Raji (cell line): ENCODE measurements at regions not wholly inside any gene's neighbourhood (a gene's known extent, or its start where the extent isn't known, plus 50 kb on each side); places are given as distances from the start of the nearest gene placed in this dataset.

ENCODE experiments used
- POLR2A ChIP-seq: IDR thresholded peaks from 2 replicates; pipeline ENCODE4 v1.6.1; 2011; ENCODE audit warnings: low read depth, low read length, control low read depth; ENCODE audit not compliant: insufficient read depth

DNA sequence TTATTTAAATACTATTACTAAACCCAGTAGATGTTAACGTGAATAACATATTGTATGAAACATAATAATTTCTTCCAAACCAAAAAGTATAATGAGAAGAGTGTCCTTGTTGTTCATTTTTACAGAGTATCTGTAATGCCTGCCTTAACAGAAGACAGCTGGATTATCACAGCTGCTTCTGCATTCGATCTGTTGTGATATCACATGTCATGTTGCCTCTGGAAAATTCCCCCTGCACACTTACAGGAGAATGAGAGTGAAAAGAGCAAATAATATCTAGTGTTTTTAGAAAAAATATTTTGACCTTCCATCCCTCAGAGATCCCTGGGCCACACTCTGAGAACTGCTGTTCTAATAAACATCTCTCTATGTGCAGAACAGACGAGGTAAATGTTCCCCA lies 240.1 kb upstream of the NOCT start:
- TF ChIP-seq POLR2A: no peak

GRCh38 chr4:138774940-138775339 lies 240.6 kb upstream of the NOCT start:
- TF ChIP-seq POLR2A: no peak

DNA sequence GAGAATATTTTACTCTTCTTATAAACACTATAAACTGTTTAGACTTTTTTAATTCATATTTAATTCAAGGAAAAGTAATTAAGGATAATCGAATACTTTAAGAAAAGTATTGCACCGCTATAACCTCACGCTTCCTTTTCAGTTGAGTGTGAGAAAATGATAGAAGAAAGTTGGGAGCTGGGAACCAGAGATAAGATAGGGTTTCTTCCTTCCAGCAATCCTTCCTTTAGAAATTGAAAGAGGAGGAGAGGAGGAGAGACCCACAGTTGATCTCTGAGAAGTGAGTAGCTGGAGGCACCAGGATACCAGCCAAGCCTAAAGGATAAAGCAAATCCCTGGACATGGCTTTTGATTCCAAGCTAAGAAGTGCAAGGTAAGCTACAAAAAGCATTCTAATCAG lies 242.3 kb upstream of the NOCT start:
- TF ChIP-seq POLR2A: no peak

- no peak for TF ChIP-seq POLR2A
Measured at GRCh38 chr4:138772366-138772765, 243.2 kb upstream of the NOCT start.

GRCh38 chr4:138770818-138771217 lies 244.8 kb upstream of the NOCT start:
- no peak for TF ChIP-seq POLR2A

GRCh38 chr4:138766332-138766731 lies 249.2 kb upstream of the NOCT start:
- no peak for TF ChIP-seq POLR2A

DNA sequence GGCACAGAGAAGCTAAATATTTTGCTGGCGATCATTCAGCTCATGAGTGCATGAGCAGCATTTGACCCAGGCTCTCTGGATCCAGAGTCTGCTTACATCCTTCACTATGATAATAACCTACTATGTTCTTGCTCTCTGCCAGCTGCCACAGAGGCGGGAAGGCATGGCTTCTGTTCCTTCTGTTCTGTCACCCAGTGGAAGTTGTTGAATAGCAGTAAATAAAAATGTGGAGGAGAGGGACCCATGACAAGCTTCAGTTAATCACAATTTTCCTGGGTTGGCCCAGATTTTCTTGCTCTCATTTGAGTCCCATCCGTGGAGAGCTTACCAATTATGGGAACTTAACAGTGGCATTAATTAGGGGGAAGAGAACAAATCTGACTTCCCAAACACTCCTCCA lies 250.1 kb upstream of the NOCT start:
- TF ChIP-seq POLR2A: no peak

DNA sequence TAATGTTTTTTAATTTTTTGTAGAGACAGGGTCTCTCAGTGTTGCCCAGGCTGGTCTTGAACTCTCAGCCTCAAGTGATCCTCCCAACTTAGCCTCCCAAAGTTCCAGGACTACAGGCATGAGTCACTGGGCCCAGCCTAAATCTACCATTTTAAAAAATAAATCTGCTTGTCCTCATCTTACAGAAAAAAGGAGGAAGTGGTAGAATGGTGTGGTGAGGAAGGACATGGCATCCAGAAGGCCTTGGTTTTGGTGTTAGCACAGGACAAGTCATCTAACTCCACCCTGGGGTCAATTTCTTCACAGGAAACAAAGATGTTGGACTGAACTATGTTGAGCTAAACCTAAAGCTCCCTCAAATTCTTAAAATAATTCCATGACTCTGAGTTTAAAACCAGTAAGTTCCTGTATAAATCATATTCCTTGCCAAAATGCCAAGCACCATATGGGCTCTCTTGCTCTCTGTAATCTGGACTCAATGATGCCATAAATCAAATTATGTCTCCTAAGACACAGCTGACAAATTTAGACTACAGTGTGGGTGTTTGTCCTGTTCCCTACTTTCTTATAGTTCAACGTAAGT lies 253.9 kb upstream of the NOCT start:
- TF ChIP-seq POLR2A: no peak

GRCh38 chr4:138759554-138759902 lies 256.1 kb upstream of the NOCT start:
- no peak for TF ChIP-seq POLR2A

DNA sequence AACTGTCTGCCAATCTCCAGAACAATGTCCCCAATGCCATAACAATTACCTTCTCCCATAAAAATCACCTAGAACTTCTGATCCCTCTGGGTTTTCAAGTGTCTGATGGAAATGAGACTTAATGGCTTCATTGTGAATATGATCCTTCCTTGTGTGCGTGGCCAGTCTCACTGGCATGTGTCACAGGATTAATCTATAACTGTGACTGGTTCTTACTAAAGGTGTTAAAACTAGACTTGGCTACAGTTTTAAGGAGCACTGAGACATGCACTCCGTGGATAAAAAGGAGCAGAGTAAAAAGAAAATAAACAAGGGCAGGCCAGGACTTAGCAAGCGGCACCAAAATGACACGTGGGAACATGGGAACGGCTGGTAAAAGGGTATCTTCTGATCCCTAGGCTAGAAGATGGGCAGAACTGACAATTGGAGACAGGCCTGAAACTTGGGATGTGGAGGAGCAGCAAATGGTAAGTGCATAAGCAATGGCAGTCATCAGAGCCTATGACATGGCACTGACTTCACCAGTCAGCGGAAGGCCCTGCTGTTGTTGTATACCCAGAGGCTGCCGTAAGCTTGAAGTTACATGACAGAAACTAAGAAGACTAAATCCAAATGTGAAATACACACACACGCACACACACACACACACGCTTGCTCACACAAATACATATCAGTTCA lies 256.6 kb upstream of the NOCT start:
- no peak for TF ChIP-seq POLR2A

GRCh38 chr4:138758196-138758595 lies 257.4 kb upstream of the NOCT start:
- no peak for TF ChIP-seq POLR2A

DNA sequence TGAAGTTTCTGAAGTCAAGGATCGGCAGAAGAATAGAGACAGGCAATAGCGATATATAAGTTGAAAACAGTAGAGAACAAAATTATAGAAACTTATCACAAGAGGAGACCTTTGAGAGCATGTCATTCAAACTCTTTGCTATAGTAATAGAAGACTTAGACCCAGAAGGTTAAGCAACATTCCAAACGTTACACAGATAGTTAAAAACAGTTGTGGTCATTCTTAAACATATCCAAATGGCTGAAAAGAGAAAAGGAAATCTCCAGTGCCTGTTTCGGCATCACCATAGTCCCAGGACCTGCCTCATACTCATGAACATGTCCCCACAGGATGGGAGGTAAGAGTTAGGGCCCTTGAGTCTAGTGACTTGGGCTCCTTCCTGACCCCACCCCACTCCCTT lies 258.1 kb upstream of the NOCT start:
- TF ChIP-seq POLR2A: no peak

- TF ChIP-seq POLR2A: no peak
Measured at GRCh38 chr4:138756519-138756918, 259.1 kb upstream of the NOCT start.

DNA sequence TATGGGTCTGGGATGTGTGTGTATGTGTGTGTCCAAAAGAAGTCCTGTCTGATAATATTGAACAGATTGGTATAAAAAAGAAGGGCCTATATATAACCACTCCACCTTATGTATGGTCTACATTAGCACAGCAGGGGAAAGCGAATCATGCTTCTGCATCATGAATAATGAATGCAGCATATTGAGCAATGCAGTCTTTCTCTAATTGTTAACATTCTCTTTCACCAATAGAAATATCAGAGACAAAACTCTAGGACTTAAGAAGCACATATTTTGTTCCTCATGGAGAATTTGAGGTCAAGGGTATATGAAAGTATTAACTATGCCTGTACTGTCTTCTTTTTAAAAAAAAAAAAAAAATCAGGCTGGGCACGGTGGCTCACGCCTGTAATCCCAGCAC lies 264.3 kb upstream of the NOCT start:
- TF ChIP-seq POLR2A: no peak

GRCh38 chr4:138749303-138749702 lies 266.3 kb upstream of the NOCT start:
- TF ChIP-seq POLR2A: no peak

- TF ChIP-seq POLR2A: no peak
Measured at GRCh38 chr4:138741766-138742377, 273.7 kb upstream of the NOCT start.

DNA sequence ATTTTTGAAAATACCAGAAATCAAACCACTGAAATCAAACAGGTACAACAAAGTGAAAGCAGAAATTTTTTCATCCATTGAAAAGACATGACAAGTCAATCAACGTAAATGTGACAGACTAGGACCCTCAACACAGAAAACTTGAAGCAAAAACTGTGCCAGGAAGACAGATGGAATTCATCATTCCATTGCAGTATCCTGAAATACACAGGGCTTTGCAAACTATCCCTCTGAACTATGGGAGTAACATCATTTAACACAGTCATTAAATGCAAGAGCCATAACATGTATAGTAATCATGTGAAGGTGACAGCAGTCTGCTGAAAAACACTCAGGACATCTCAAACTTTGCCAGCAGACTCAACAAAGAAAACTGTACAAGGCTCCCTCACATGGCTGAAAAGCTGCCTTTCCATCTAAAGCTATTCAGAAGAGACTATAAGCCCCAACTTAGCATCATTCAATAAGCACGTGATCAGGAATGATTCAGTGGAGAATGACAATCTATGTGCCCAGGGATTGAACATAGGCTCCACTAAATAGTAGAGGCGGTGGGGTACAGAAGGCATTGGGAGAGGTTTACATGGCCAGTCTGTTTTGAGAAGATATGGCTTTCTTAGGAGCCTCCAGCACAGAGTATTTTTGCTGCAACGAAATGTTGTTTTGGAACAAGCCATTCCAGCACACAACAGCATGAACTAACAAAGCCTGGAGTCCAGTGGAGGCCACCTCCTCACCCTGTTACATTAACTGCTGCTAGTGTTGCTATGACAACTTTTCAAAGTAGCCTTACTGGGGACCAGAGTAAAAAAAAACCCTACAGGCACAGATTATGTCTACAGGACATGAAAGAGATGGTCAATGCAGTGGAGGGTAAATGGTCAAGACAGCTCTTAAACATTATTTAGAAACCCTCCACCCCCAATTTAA lies 274.5 kb upstream of the NOCT start:
- TF ChIP-seq POLR2A: no peak
